ENCODE measurements at regions not wholly inside any gene's neighbourhood (a gene's known extent, or its start where the extent isn't known, plus 50 kb on each side); places are given as distances from the start of the nearest gene placed in this dataset.
"Not testable (repeated sequence)": the region's sequence is repeated elsewhere in the genome, so short reads cannot be mapped to it uniquely, and the experiment has no call there.

GRCh38 chr1:215407575-215407974, 159.5 kb upstream of the KCTD3 start:
- intact Hi-C loops (cut with micrococcal nuclease), result no loop called here
- Mint-ChIP-seq H3K4me1 (ENCODE audit: low read depth) (no peaks in the 10 kb centered on the region), H3K9me3 (no peaks in the 10 kb centered on the region), H3K36me3 (no peaks in the 10 kb centered on the region), H3K27me3 (no peaks in the 10 kb centered on the region), H3K4me3 (no peak overlapping the region), H3K27ac (no peak overlapping the region)
- POLR2A ChIA-PET, result no interaction called here
- CTCF ChIA-PET, result no interaction called here
- DNase-seq, result no peak

- H3K9me3 Mint-ChIP-seq; H3K27me3 Mint-ChIP-seq; DNase-seq; H3K4me1 Mint-ChIP-seq (ENCODE audit: low read depth); H3K27ac Mint-ChIP-seq; POLR2A ChIA-PET; intact Hi-C loops (cut with micrococcal nuclease); H3K4me3 Mint-ChIP-seq; H3K36me3 Mint-ChIP-seq: not testable (repeated sequence)
- CTCF ChIA-PET, result interaction anchor here (1.1 kb wide), 1 partner anchor 27 kb away, joined by 3 read pairs; no protein-coding TSS in a partner anchor
These were observed 157.6 kb upstream of the KCTD3 start for GRCh38 chr1:215409546-215409945.

- CTCF ChIA-PET; H3K36me3 Mint-ChIP-seq; POLR2A ChIA-PET; H3K27ac Mint-ChIP-seq; DNase-seq; H3K9me3 Mint-ChIP-seq; H3K4me3 Mint-ChIP-seq; H3K4me1 Mint-ChIP-seq (ENCODE audit: low read depth); intact Hi-C loops (cut with micrococcal nuclease); H3K27me3 Mint-ChIP-seq: not testable (repeated sequence)
These were observed 151.6 kb upstream of the KCTD3 start for GRCh38 chr1:215415521-215415920.

- no peak overlapping the region for H3K27ac Mint-ChIP-seq
- POLR2A ChIA-PET, result no interaction called here
- CTCF ChIA-PET, result no interaction called here
- H3K27me3 Mint-ChIP-seq, result no peaks in the 10 kb centered on the region
- no peaks in the 10 kb centered on the region for H3K4me1 Mint-ChIP-seq (ENCODE audit: low read depth)
- no peaks in the 10 kb centered on the region for H3K9me3 Mint-ChIP-seq
- DNase-seq, result no peak
- no peak overlapping the region for H3K4me3 Mint-ChIP-seq
- H3K36me3 Mint-ChIP-seq, result no peaks in the 10 kb centered on the region
- intact Hi-C loops (cut with micrococcal nuclease), result no loop called here
These were observed 150.6 kb upstream of the KCTD3 start for GRCh38 chr1:215416497-215416896.

GRCh38 chr1:215417122-215417521, 150.0 kb upstream of the KCTD3 start:
- DNase-seq, result no peak
- no peaks in the 10 kb centered on the region for H3K9me3 Mint-ChIP-seq
- no peaks in the 10 kb centered on the region for H3K27me3 Mint-ChIP-seq
- intact Hi-C loops (cut with micrococcal nuclease), result no loop called here
- ChIA-PET POLR2A (no interaction called here), CTCF (no interaction called here)
- no peaks in the 10 kb centered on the region for H3K36me3 Mint-ChIP-seq
- H3K4me1 Mint-ChIP-seq (ENCODE audit: low read depth), result no peaks in the 10 kb centered on the region
- no peak overlapping the region for H3K4me3 Mint-ChIP-seq
- no peak overlapping the region for H3K27ac Mint-ChIP-seq

- no peak overlapping the region for H3K4me3 Mint-ChIP-seq
- H3K9me3 Mint-ChIP-seq, result no peaks in the 10 kb centered on the region
- no peak for DNase-seq
- H3K27ac Mint-ChIP-seq, result no peak overlapping the region
- CTCF ChIA-PET, result no interaction called here
- H3K4me1 Mint-ChIP-seq (ENCODE audit: low read depth), result no peaks in the 10 kb centered on the region
- POLR2A ChIA-PET, result no interaction called here
- intact Hi-C loops (cut with micrococcal nuclease), result no loop called here
- H3K36me3 Mint-ChIP-seq, result no peaks in the 10 kb centered on the region
- no peaks in the 10 kb centered on the region for H3K27me3 Mint-ChIP-seq
These were observed 148.1 kb upstream of the KCTD3 start for GRCh38 chr1:215418876-215419447.

- POLR2A ChIA-PET, result no interaction called here
- no peaks in the 10 kb centered on the region for H3K36me3 Mint-ChIP-seq
These were observed 145.4 kb upstream of the KCTD3 start for GRCh38 chr1:215421744-215422143.

GRCh38 chr1:215423288-215423687, 143.8 kb upstream of the KCTD3 start:
- Mint-ChIP-seq H3K27me3 (no peaks in the 10 kb centered on the region), H3K4me1 (ENCODE audit: low read depth) (no peaks in the 10 kb centered on the region), H3K4me3 (no peak overlapping the region), H3K27ac (no peak overlapping the region), H3K9me3 (peaks cover 12% of the 10 kb centered on the region), H3K36me3 (no peaks in the 10 kb centered on the region)
- ChIA-PET POLR2A (no interaction called here), CTCF (no interaction called here)
- intact Hi-C loops (cut with micrococcal nuclease), result no loop called here
- no peak for DNase-seq

More at GRCh38 chr1:215421744-215422143, 145.4 kb upstream of the KCTD3 start:
- H3K4me3 Mint-ChIP-seq, result no peak overlapping the region
- no peak for DNase-seq
- H3K27me3 Mint-ChIP-seq, result no peaks in the 10 kb centered on the region
- CTCF ChIA-PET, result no interaction called here
- H3K9me3 Mint-ChIP-seq, result no peaks in the 10 kb centered on the region
- H3K4me1 Mint-ChIP-seq (ENCODE audit: low read depth), result no peaks in the 10 kb centered on the region
- intact Hi-C loops (cut with micrococcal nuclease), result no loop called here
- H3K27ac Mint-ChIP-seq, result no peak overlapping the region

GRCh38 chr1:215425138-215425537, 142.0 kb upstream of the KCTD3 start:
- Mint-ChIP-seq H3K4me1 (ENCODE audit: low read depth) (no peaks in the 10 kb centered on the region), H3K27me3 (no peaks in the 10 kb centered on the region), H3K4me3 (no peak overlapping the region)

GRCh38 chr1:215426101-215426500, 141.0 kb upstream of the KCTD3 start:
- no peaks in the 10 kb centered on the region for H3K27me3 Mint-ChIP-seq
- no peaks in the 10 kb centered on the region for H3K36me3 Mint-ChIP-seq
- POLR2A ChIA-PET, result no interaction called here
- H3K4me3 Mint-ChIP-seq, result no peak overlapping the region
- H3K27ac Mint-ChIP-seq, result no peak overlapping the region
- no peak for DNase-seq
- intact Hi-C loops (cut with micrococcal nuclease), result no loop called here
- H3K9me3 Mint-ChIP-seq, result peaks cover 17% of the 10 kb centered on the region
- CTCF ChIA-PET, result no interaction called here
- no peaks in the 10 kb centered on the region for H3K4me1 Mint-ChIP-seq (ENCODE audit: low read depth)

More at GRCh38 chr1:215425138-215425537, 142.0 kb upstream of the KCTD3 start:
- Mint-ChIP-seq H3K36me3 (no peaks in the 10 kb centered on the region), H3K27ac (no peak overlapping the region), H3K9me3 (peaks cover 17% of the 10 kb centered on the region)
- ChIA-PET CTCF (no interaction called here), POLR2A (no interaction called here)
- DNase-seq, result no peak
- intact Hi-C loops (cut with micrococcal nuclease), result no loop called here

GRCh38 chr1:215432483-215433227, 134.4 kb upstream of the KCTD3 start:
- DNase-seq; H3K27me3 Mint-ChIP-seq; POLR2A ChIA-PET; intact Hi-C loops (cut with micrococcal nuclease); H3K27ac Mint-ChIP-seq; CTCF ChIA-PET; H3K36me3 Mint-ChIP-seq; H3K4me3 Mint-ChIP-seq; H3K4me1 Mint-ChIP-seq (ENCODE audit: low read depth): not testable (repeated sequence)
- H3K9me3 Mint-ChIP-seq, result peaks cover 11% of the 10 kb centered on the region

- peaks cover 5% of the 10 kb centered on the region for H3K9me3 Mint-ChIP-seq
- H3K27me3 Mint-ChIP-seq, result no peaks in the 10 kb centered on the region
- no peak for DNase-seq
- H3K27ac Mint-ChIP-seq, result no peak overlapping the region
- no peaks in the 10 kb centered on the region for H3K36me3 Mint-ChIP-seq
- H3K4me3 Mint-ChIP-seq, result no peak overlapping the region
- H3K4me1 Mint-ChIP-seq (ENCODE audit: low read depth), result no peaks in the 10 kb centered on the region
- CTCF ChIA-PET, result no interaction called here
- POLR2A ChIA-PET, result no interaction called here
- intact Hi-C loops (cut with micrococcal nuclease), result no loop called here
These were observed 133.9 kb upstream of the KCTD3 start for GRCh38 chr1:215433237-215433636.

GRCh38 chr1:215439549-215439948, 127.6 kb upstream of the KCTD3 start:
- H3K4me1 Mint-ChIP-seq (ENCODE audit: low read depth), result no peaks in the 10 kb centered on the region
- no peak for DNase-seq
- intact Hi-C loops (cut with micrococcal nuclease), result no loop called here
- no peaks in the 10 kb centered on the region for H3K27me3 Mint-ChIP-seq
- H3K9me3 Mint-ChIP-seq, result peaks cover 31% of the 10 kb centered on the region
- ChIA-PET CTCF (no interaction called here), POLR2A (no interaction called here)
- H3K36me3 Mint-ChIP-seq, result no peaks in the 10 kb centered on the region
- H3K4me3 Mint-ChIP-seq, result no peak overlapping the region
- no peak overlapping the region for H3K27ac Mint-ChIP-seq
